Right cardiac atrium (tissue), 5 donors: ENCODE measurements at regions not wholly inside any gene's neighbourhood (a gene's known extent, or its start where the extent isn't known, plus 50 kb on each side); places are given as distances from the start of the nearest gene placed in this dataset.

Experiments
- ATAC-seq, 2 donors: fragments of 200-7000 bp; cut with Tn5 transposase; one replicate each; pipeline versions ENCODE4 v1.8.0 to v1.9.1; 2020; ENCODE audit warnings: moderate library complexity in 2 of 2, mild to moderate bottlenecking in 1 of 2
- DNase-seq, 3 donors: peaks; one replicate each; pipeline ENCODE4 v3.0.0-alpha.2; 2020
- H3K27ac ChIP-seq: one replicate; pipeline ENCODE4 v1.5.1; 2013; ENCODE audit warnings: mild to moderate bottlenecking, low read length, control low read depth, moderate library complexity
- H3K27me3 ChIP-seq: one replicate; pipeline ENCODE4 v1.6.1; 2013; ENCODE audit not compliant: control insufficient read depth, insufficient read depth
- H3K4me1 ChIP-seq: one replicate; pipeline ENCODE4 v1.6.1; 2013; ENCODE audit warnings: low read length; ENCODE audit not compliant: control insufficient read depth, insufficient read depth
- H3K4me3 ChIP-seq: one replicate; pipeline ENCODE4 v1.5.1; 2013; ENCODE audit warnings: low read length, control low read depth
- H3K9me3 ChIP-seq: one replicate; pipeline ENCODE4 v1.6.1; 2013; ENCODE audit warnings: low read length; ENCODE audit not compliant: control insufficient read depth
- WGBS: extraction: QIAGEN DNeasy Blood & Tissue Kit; methylation state at CpG from one replicate; pipeline ENCODE4 v1.1.7; 2013; 5-methylcytosine and 5-hydroxymethylcytosine counted together
- intact Hi-C, 4 donors: fragments of 100-400 bp; cut with DNase I; formaldehyde crosslinking; loops; one replicate each; pipeline versions ENCODE4 v1.11.0 to v1.14.0; 2022 to 2023
- donor health status: healthy with polysubstance abuse.
- donor health status: DM: no; HTN: yes; CAD: no.
- donor health status: DM: no; HTN: no; CAD: no.
- donor health status: DM: no; HTN: yes; CAD: no; lungs with severe emphysema.
- donor health status: DM: yes; HTN: yes; CAD: no.

- Histone ChIP-seq H3K27ac (no peak overlapping the region), H3K9me3 (no peaks in the 10 kb centered on the region), H3K4me1 (no peaks in the 10 kb centered on the region), H3K27me3 (no peaks in the 10 kb centered on the region), H3K4me3 (no peak overlapping the region)
- 66% methylated on average over 1 of the region's 1 CpG for WGBS
- intact Hi-C loops, result no loop called here
- no peak for DNase-seq
- ATAC-seq, result no peak
Measured at GRCh38 chr4:45778514-45778913, 345.3 kb downstream of the GABRG1 start.

GRCh38 chr4:45776146-45776545 is 347.7 kb downstream of the GABRG1 start:
- ATAC-seq (no peak), DNase-seq (no peak)
- H3K27me3 ChIP-seq, result no peaks in the 10 kb centered on the region
- H3K9me3 ChIP-seq, result no peaks in the 10 kb centered on the region
- no peaks in the 10 kb centered on the region for H3K4me1 ChIP-seq
- intact Hi-C loops, result no loop called here
- 84% methylated on average over 2 of the region's 2 CpGs for WGBS
- no peak overlapping the region for H3K27ac ChIP-seq
- no peak overlapping the region for H3K4me3 ChIP-seq

- no peaks in the 10 kb centered on the region for H3K9me3 ChIP-seq
- no peaks in the 10 kb centered on the region for H3K4me1 ChIP-seq
- H3K27me3 ChIP-seq, result no peaks in the 10 kb centered on the region
- H3K27ac ChIP-seq, result no peak overlapping the region
- DNase-seq (no peak), ATAC-seq (no peak)
- no peak overlapping the region for H3K4me3 ChIP-seq
- intact Hi-C loops, result no loop called here
- 80% methylated on average over 3 of the region's 3 CpGs for WGBS
Measured at GRCh38 chr4:45770958-45771357, 352.9 kb downstream of the GABRG1 start.

- intact Hi-C loops, result no loop called here
Measured at GRCh38 chr4:45765521-45765920, 358.3 kb downstream of the GABRG1 start.

GRCh38 chr4:45751877-45752530 is 371.9 kb downstream of the GABRG1 start:
- Histone ChIP-seq H3K9me3 (no peaks in the 10 kb centered on the region), H3K27ac (no peak overlapping the region), H3K4me1 (no peaks in the 10 kb centered on the region), H3K27me3 (no peaks in the 10 kb centered on the region), H3K4me3 (no peak overlapping the region)
- ATAC-seq, result no peak
- DNase-seq, result no peak
- intact Hi-C loops, result no loop called here
- WGBS, result 74% methylated on average over 4 of the region's 4 CpGs

More at GRCh38 chr4:45765521-45765920, 358.3 kb downstream of the GABRG1 start:
- Histone ChIP-seq H3K4me3 (no peak overlapping the region), H3K4me1 (no peaks in the 10 kb centered on the region), H3K9me3 (no peaks in the 10 kb centered on the region), H3K27me3 (no peaks in the 10 kb centered on the region), H3K27ac (no peak overlapping the region)
- DNase-seq (no peak), ATAC-seq (no peak)
- WGBS, result 80% methylated on average over 1 of the region's 1 CpG

DNA sequence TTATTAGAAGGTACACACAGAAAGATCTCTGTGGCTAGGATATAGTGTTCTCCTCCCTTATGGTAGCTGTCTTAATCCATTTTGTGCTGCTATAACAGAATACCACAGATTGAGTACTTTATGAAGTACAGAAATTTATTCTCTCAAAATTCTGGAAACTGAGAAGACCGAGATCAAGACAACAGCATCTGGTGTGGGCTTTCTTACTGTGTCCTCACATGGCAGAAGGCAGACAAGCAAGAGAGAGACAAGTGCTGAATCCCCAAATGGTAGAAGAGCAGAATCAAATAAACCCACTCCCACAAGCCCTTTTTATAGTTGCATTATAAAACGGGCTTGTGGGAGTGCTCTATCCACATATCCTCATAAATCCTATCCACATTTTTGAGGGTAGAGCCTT is 373.1 kb downstream of the GABRG1 start:
- DNase-seq, result no peak
- no peaks in the 10 kb centered on the region for H3K4me1 ChIP-seq
- no peak overlapping the region for H3K4me3 ChIP-seq
- ATAC-seq, result no peak
- H3K27me3 ChIP-seq, result no peaks in the 10 kb centered on the region
- H3K27ac ChIP-seq, result no peak overlapping the region
- 57% methylated on average over 2 of the region's 2 CpGs for WGBS
- H3K9me3 ChIP-seq, result no peaks in the 10 kb centered on the region
- intact Hi-C loops, result no loop called here

GRCh38 chr4:45745741-45746140 is 378.1 kb downstream of the GABRG1 start:
- Histone ChIP-seq H3K27ac (no peak overlapping the region), H3K4me3 (no peak overlapping the region), H3K27me3 (no peaks in the 10 kb centered on the region), H3K9me3 (no peaks in the 10 kb centered on the region), H3K4me1 (no peaks in the 10 kb centered on the region)
- intact Hi-C loops, result no loop called here
- 87% methylated on average over 3 of the region's 3 CpGs for WGBS
- ATAC-seq (no peak), DNase-seq (no peak)

DNA sequence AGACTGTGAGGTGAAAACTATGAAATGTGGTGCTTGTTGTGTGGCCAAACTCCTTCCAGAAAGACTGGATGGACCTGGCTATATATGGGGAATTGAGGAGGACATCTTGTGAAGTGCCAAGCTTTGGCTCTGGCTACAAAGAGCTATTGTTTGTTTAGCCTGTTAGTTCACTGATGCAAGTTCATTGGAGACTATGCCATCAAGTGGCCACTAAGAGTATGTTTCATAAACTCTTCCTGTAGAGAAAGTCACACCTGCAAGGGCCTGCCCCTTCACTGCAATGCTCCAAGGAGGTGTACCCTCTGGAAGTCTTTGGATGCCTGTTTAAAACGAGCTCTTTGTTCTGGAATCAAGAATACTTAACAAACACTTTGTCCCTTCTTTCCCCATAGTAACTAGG is 382.0 kb downstream of the GABRG1 start:
- no peaks in the 10 kb centered on the region for H3K4me1 ChIP-seq
- no peaks in the 10 kb centered on the region for H3K27me3 ChIP-seq
- H3K27ac ChIP-seq, result no peak overlapping the region
- H3K4me3 ChIP-seq, result no peak overlapping the region
- no peak for DNase-seq
- 60% methylated on average over 1 of the region's 1 CpG for WGBS
- H3K9me3 ChIP-seq, result no peaks in the 10 kb centered on the region
- intact Hi-C loops, result no loop called here
- no peak for ATAC-seq

DNA sequence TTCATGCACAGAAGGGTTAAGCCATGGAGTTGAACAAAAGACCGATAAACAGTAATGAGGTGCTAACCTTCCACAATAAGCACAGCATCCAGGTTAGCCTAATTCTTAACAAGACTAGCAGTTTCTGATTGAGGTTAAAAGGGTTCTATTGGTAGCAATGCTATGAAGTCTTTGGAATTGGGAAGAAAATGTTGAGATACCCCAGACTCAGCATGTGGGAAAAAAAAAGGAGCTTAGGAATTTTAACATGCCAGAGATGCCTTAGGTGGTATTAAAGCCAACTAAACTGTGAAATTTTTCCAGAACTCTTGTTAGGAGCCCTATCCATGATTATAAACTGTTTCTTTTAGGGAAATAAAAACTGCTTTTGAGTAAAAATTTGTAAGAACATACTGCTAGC is 391.7 kb downstream of the GABRG1 start:
- DNase-seq (no peak), ATAC-seq (no peak)
- intact Hi-C loops, result no loop called here
- Histone ChIP-seq H3K27me3 (no peaks in the 10 kb centered on the region), H3K4me3 (no peak overlapping the region), H3K27ac (no peak overlapping the region), H3K4me1 (no peaks in the 10 kb centered on the region), H3K9me3 (no peaks in the 10 kb centered on the region)
- WGBS, result 70% methylated on average over 1 of the region's 1 CpG

GRCh38 chr4:45716093-45716492 is 407.8 kb downstream of the GABRG1 start:
- WGBS, result 82% methylated on average over 3 of the region's 3 CpGs
- Histone ChIP-seq H3K9me3 (no peaks in the 10 kb centered on the region), H3K4me3 (no peak overlapping the region), H3K27me3 (no peaks in the 10 kb centered on the region), H3K4me1 (no peaks in the 10 kb centered on the region), H3K27ac (no peak overlapping the region)
- DNase-seq (no peak), ATAC-seq (no peak)
- intact Hi-C loops, result no loop called here

DNA sequence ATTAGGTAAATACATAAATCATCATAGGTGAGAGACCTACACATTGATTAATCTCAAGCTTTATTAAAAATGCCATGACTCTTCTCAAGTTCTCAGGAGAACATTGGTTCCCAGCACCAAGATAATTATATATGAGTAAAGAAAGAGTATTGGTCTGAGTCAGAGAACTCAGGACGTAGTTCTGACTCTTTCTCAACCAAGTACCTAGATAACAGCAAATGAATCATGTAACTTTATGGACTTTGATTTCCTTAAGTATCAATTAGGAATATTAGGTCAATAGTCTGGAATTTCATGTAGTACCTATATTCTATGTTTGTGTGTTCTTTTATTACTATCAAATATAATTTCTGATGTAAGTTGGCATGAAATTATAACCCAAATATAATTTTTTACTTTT is 409.9 kb downstream of the GABRG1 start:
- 60% methylated on average over 1 of the region's 1 CpG for WGBS
- intact Hi-C loops, result no loop called here
- Histone ChIP-seq H3K27me3 (no peaks in the 10 kb centered on the region), H3K4me1 (no peaks in the 10 kb centered on the region), H3K9me3 (no peaks in the 10 kb centered on the region), H3K4me3 (no peak overlapping the region), H3K27ac (no peak overlapping the region)
- ATAC-seq (no peak), DNase-seq (no peak)

- no peaks in the 10 kb centered on the region for H3K4me1 ChIP-seq
- ATAC-seq (no peak), DNase-seq (no peak)
- H3K9me3 ChIP-seq, result no peaks in the 10 kb centered on the region
- no peak overlapping the region for H3K4me3 ChIP-seq
- H3K27me3 ChIP-seq, result no peaks in the 10 kb centered on the region
- H3K27ac ChIP-seq, result no peak overlapping the region
- intact Hi-C loops, result no loop called here
- 74% methylated on average over 2 of the region's 2 CpGs for WGBS
Measured at GRCh38 chr4:45701621-45702020, 422.2 kb downstream of the GABRG1 start.
